NCI-H774 (cell line): ENCODE measurements at regions not wholly inside any gene's neighbourhood (a gene's known extent, or its start where the extent isn't known, plus 50 kb on each side); places are given as distances from the start of the nearest gene placed in this dataset.

Source experiments
- DNase-seq: peaks from one replicate; lab custom pipeline; 2025; lab: John Stamatoyannopoulos, UW

DNA sequence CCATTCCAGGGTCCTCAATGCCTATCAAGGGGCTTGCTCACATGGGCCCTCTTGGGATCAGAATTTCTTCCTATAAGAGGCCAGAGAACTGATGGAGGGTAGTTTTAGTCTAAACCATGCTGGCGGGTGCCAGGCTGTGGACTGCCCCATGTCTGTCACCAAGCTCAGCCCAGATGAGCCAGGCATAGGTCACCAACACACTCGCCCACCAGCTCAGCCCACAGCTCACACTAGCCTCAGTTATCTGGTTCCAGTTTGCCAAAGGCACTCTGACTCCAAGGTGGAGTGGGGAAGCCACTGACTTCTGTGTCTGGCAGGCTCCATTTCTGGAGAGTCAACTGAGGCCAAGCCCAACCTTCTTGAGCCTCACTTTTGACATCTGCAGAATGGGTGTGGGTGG, 50.7 kb upstream of the INSYN1 start:
- DNase-seq, result no peak

DNA sequence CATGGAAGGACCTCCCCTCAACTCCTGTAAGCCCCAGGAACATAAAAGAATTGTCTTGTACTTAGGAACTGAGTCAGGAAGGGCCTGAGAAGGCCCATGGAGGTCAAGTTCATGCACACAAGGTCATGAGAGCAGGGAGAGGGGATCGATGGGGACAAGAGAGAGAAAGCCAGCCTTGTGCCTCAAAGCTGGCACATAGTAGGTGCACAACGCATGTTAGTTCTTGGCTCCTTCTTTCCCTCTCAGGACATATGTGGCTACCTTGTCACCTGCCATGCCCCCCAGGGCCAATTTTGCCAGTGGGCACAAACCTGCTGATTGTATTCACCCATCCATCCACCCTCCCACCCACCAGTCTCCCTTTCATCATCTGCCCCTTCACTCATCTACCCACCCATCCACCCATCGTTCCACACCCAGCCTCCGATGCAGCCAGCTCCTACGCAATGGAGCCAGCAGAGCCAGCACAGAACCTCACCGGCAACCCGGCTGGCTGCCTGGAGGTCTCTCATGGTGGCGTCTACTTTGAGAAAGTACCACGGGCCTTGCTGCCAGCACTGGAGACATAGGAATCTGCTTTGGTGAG, 52.4 kb upstream of the INSYN1 start:
- no peak for DNase-seq

- no peak for DNase-seq
Observed at GRCh38 chr15:73806698-73807483, 53.7 kb upstream of the INSYN1 start.

GRCh38 chr15:73807865-73808264, 54.7 kb upstream of the INSYN1 start:
- DNase-seq, result no peak

DNA sequence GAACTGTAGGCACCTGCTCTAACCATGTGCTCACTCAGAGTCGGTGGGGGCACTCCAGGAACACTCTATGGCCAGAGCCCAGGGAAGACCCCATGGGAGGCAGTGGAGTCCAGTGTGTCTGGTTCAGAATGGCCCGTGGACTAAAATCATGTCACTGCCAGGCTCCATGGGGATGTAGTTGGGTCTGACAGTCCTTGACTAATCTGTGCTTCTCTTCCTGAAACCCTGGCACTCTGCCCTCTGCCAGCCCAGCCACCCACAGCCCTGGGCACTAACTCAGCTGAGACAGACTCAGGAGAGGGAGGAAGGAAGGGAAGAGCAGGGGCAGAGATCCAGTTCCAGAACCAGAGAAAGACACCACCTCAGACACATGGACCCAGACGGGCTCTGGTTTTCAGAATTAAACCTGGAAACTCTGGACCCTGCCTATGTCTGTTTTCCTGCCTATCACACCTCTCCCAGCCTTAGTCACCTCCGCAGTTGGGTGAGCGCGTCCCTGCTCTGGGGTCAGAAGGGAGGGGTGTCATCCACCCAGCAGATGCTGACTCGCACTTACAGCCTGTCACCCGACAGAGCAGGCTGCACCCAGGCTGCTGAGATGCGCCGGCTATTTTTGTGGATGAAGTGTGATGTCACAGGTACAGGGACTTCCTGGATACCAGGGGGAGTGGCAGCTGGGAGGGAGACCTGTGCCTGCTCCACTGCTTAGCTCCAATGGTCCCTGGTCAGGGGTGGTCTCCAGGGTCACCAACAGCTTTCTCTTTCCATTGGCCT, 56.8 kb upstream of the INSYN1 start:
- peak; percentile 4 for DNase-seq

DNA sequence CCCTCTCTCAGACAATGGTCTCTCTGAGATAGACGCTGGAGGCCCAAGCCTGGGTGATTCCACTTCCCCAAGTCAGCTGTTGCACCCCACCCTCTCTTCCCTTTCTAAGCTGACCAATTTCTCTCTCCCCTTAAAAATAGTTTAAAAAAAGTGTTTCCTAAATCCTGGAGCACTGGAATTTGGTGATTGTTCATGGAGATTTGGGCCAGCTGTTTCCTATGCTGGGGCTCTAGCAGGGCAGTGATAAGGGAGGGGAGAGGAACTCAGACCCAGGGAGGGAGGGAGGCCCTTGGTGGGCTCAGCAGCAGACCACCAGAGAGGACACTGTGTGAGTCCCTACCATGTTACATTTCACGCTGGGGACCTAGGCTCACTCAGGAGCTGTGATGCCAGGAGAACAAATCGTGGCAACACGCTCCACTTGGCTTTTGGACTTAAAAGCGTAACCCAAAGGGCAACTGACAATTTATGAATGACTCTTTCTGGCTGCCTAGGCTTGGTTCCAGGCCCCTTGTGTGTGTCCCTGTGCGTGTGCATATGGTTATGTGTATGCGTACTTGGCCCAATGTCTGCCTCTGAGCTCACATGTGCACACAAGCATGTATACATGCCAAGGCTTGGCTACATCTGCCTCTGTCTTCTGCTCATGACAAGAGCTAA, 59.8 kb upstream of the INSYN1 start:
- no peak for DNase-seq

DNA sequence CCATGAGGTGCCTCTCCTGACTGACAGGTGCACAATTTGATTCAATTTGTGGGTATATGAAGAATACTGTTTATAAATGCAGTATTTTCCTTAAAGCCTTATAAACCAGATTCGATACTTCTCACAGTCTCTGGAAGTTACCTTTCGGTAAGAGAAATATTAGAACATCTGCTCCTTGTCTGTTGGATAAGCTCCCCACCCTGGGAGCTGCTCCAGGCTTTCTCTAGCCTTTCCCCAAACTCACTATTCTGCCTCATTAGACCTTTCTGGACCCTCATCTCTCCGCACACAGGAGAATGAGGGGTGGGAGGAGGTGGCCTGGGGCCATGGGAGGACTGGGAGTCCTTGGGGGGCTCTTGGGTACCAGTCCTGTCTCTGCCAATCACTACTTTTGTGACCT, 59.8 kb upstream of the TBC1D21 start:
- DNase-seq, result no peak

- no peak for DNase-seq
Observed at GRCh38 chr15:73818308-73818985, 54.9 kb upstream of the TBC1D21 start.

DNA sequence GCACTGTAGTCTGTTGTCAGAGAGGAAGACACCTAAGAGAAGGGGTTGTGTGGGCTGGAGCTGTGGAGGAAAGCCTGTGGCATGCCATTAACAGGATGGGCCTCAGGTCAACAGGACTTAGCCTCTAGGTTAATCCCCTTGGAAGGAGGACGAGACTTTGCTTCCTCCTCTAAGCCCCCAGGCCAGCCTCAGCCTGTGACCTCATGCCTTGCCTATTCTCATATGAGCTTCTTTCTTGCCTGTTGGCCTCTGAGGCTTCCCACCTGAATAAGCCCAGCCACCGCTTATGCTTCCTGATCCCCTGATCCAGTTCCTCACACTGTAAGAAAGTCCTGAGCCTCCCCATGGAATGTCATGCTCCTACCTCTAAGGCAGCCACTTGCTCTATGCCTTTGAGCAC, 52.2 kb upstream of the TBC1D21 start:
- no peak for DNase-seq

GRCh38 chr15:73822998-73823397, 50.4 kb upstream of the TBC1D21 start:
- DNase-seq, result no peak
